ENCODE measurements at regions not wholly inside any gene's neighbourhood (a gene's known extent, or its start where the extent isn't known, plus 50 kb on each side); places are given as distances from the start of the nearest gene placed in this dataset.
"Not testable (repeated sequence)": the region's sequence is repeated elsewhere in the genome, so short reads cannot be mapped to it uniquely, and the experiment has no call there.

- TF ChIP-seq POLR2A (IDR thresholded peaks at IDR 0.05) (no peak), POLR2AphosphoS5 (IDR thresholded peaks at IDR 0.05) (no peak), EP300 (IDR thresholded peaks at IDR 0.05) (no peak), CTCF (IDR thresholded peaks at IDR 0.05) (no peak)
- H3K4me3 ChIP-seq = no peak overlapping the region
- no peaks in the 10 kb centered on the region for H3K36me3 ChIP-seq
- no peak overlapping the region for H3K27ac ChIP-seq
- DNase-seq = no peak
- H3K9me3 ChIP-seq = peaks cover 0 to 7% (median 2%) of the 10 kb centered on the region in 4 donors
- intact Hi-C loops (cut with DNase I) = no loop called here
- no peaks in the 10 kb centered on the region for H3K27me3 ChIP-seq
- H3K4me1 ChIP-seq = no peaks in the 10 kb centered on the region
- WGBS, 2 donors = 79 to 86% methylated on average over 2 of the region's 2 CpGs
Observed at GRCh38 chr2:136696438-136696837, 68.9 kb upstream of the THSD7B start.

DNA sequence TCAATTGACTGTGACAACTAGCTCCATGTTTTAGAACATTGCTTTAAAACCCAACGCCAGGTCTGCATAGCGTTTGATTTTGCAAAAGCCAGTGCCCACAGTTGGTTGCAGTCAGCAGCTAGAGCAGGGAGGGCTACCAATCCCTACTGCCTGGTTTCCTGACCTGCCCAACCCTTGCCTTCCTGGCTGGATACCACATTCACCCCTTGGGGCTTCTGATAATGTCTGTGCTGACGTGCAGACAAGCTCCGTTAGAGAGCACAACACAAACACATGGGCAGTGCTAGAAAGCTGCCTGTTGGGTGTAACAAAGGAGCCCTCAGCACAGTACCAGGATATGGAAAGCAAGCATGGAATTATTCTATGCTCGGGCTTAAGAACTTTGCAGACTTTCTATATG is 71.4 kb upstream of the THSD7B start:
- Histone ChIP-seq H3K36me3 (no peaks in the 10 kb centered on the region), H3K4me1 (no peaks in the 10 kb centered on the region), H3K27ac (no peak overlapping the region), H3K27me3 (no peaks in the 10 kb centered on the region), H3K4me3 (no peak overlapping the region), H3K9me3 (no peaks in the 10 kb centered on the region)
- no peak for DNase-seq
- no peak for TF ChIP-seq CTCF (IDR thresholded peaks at IDR 0.05)
- intact Hi-C loops (cut with DNase I) = no loop called here
- 59 to 73% methylated on average over 5 of the region's 5 CpGs for WGBS, 2 donors

- H3K27me3 ChIP-seq; H3K27ac ChIP-seq; H3K4me3 ChIP-seq; H3K36me3 ChIP-seq; DNase-seq; H3K9me3 ChIP-seq; intact Hi-C loops (cut with DNase I); H3K4me1 ChIP-seq: not testable (repeated sequence)
- 40 to 49% methylated on average over 1 of the region's 1 CpG for WGBS, 2 donors
Observed at GRCh38 chr2:136680079-136680478, 85.3 kb upstream of the THSD7B start.

GRCh38 chr2:136665736-136666135 is 99.6 kb upstream of the THSD7B start:
- H3K27ac ChIP-seq = no peak overlapping the region
- H3K4me1 ChIP-seq = no peaks in the 10 kb centered on the region
- no peak for TF ChIP-seq POLR2AphosphoS5 (IDR thresholded peaks at IDR 0.05)
- TF ChIP-seq POLR2A (IDR thresholded peaks at IDR 0.05) = no peak
- TF ChIP-seq CTCF (IDR thresholded peaks at IDR 0.05) = no peak
- no peak for TF ChIP-seq EP300 (IDR thresholded peaks at IDR 0.05)
- no peaks in the 10 kb centered on the region for H3K36me3 ChIP-seq
- H3K9me3 ChIP-seq = no peaks in the 10 kb centered on the region
- H3K4me3 ChIP-seq = no peak overlapping the region
- no peaks in the 10 kb centered on the region for H3K27me3 ChIP-seq
- WGBS, 2 donors = 49 to 64% methylated on average over 3 of the region's 3 CpGs
- DNase-seq = no peak
- intact Hi-C loops (cut with DNase I) = no loop called here

DNA sequence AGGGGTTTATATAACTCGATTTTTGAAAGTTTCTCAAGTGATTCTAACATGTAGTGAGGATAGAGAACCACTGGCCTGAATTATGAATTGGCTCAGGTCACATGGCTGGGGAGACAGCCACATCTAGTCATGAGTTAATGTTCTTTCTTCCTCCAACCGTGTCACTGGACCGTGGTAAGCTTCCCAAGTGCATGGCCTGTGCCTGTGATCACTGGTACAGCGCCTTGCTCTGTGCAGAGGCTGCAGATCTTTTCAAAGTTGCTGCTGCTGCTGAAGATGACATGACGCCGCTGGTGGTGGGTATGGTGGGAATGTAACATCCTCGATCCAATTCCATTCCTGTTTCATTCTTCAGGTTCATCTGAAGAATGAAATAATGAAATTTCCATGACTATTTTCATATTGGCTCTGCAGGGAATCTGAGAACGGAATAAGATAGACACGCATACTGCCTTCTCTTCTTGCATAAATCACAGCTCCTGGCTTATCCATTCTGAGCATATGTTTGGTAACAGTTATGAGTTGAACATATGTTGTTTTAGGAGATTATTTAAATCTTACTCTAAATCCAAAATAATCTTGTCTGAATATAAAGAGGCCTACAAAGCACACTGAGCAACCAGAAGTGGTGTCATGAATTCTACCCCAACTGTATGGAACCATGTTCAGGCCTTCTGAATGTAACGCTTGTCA is 100.5 kb upstream of the THSD7B start:
- no peak overlapping the region for H3K27ac ChIP-seq
- DNase-seq = no peak
- no peaks in the 10 kb centered on the region for H3K9me3 ChIP-seq
- no peak overlapping the region for H3K4me3 ChIP-seq
- TF ChIP-seq CTCF (IDR thresholded peaks at IDR 0.05) (no peak), POLR2A (IDR thresholded peaks at IDR 0.05) (no peak), EP300 (IDR thresholded peaks at IDR 0.05) (no peak), POLR2AphosphoS5 (IDR thresholded peaks at IDR 0.05) (no peak)
- intact Hi-C loops (cut with DNase I) = no loop called here
- H3K4me1 ChIP-seq = no peaks in the 10 kb centered on the region
- no peaks in the 10 kb centered on the region for H3K27me3 ChIP-seq
- 81 to 83% methylated on average over 10 of the region's 10 CpGs for WGBS, 2 donors
- no peaks in the 10 kb centered on the region for H3K36me3 ChIP-seq
